ENCODE measurements at regions not wholly inside any gene's neighbourhood (a gene's known extent, or its start where the extent isn't known, plus 50 kb on each side); places are given as distances from the start of the nearest gene placed in this dataset.

DNA sequence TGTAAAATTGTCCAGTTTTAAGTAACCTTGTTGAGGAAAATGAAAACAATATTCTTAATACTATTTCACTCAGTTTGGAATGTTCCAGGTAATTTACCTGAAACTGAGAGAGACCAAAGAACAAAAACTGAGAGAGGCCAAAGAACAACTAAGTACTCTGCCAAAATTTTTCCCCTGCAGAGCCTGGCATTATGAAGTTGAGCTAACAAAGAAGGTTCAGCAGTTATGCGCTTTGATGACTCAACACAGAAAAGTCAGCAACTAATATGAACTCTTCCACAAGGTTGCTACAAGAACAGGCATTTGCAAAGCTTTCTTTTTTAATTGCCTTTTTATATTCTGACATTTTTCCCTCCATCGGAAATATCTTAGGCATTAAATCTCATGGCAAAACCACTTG lies 270.9 kb downstream of the CHRM3 start:
- no peaks in the 10 kb centered on the region for H3K9me3 ChIP-seq
- intact Hi-C loops (cut with DNase I), result no loop called here
- no peak overlapping the region for H3K4me3 ChIP-seq
- no peaks in the 10 kb centered on the region for H3K27me3 ChIP-seq
- no peak for DNase-seq
- no peak overlapping the region for H3K27ac ChIP-seq
- H3K36me3 ChIP-seq, result no peaks in the 10 kb centered on the region
- WGBS, 3 donors, result 78 to 87% (median 79%) methylated on average over 2 of the region's 2 CpGs
- peaks cover 2% of the 10 kb centered on the region for H3K4me1 ChIP-seq (ENCODE audit: insufficient read depth)
- TF ChIP-seq CTCF (IDR thresholded peaks at IDR 0.05) (no peak), POLR2A (IDR thresholded peaks at IDR 0.05) (no peak), EP300 (IDR thresholded peaks at IDR 0.05) (no peak)

DNA sequence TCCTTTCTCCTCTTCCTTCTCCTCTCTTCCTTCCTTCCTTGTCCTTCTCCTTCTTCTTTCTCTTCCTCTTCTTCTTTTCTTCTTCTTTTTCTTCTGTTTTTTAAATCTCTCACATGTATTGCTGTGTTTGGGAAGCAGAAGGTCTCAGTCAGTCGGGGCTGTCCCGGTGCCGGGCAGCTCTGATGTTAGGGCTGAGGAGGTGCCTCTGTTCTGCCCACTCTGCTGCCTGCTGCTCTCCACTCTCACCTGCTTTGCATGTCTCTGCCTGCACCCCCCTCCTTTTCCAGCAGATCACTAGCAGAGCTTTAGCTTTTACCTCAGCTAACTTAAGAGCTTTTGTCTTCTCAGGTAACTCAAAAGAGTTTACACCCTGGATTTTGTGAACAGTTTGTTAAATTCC lies 276.6 kb downstream of the CHRM3 start:
- no peak overlapping the region for H3K27ac ChIP-seq

GRCh38 chr1:239672256-239672655 lies 285.9 kb downstream of the CHRM3 start:
- intact Hi-C loops (cut with DNase I), result no loop called here
- TF ChIP-seq EP300 (IDR thresholded peaks at IDR 0.05) (no peak), CTCF (IDR thresholded peaks at IDR 0.05) (no peak), POLR2A (IDR thresholded peaks at IDR 0.05) (no peak)
- Histone ChIP-seq H3K36me3 (no peaks in the 10 kb centered on the region), H3K4me1 (ENCODE audit: insufficient read depth) (no peaks in the 10 kb centered on the region), H3K4me3 (no peak overlapping the region), H3K27me3 (no peaks in the 10 kb centered on the region), H3K27ac (no peak overlapping the region), H3K9me3 (no peaks in the 10 kb centered on the region)
- 76 to 88% (median 79%) methylated on average over 1 of the region's 1 CpG for WGBS, 3 donors
- no peak for DNase-seq

More for the DNA sequence above, 276.6 kb downstream of the CHRM3 start:
- H3K36me3 ChIP-seq, result no peaks in the 10 kb centered on the region
- intact Hi-C loops (cut with DNase I), result no loop called here
- no peaks in the 10 kb centered on the region for H3K4me1 ChIP-seq (ENCODE audit: insufficient read depth)
- H3K27me3 ChIP-seq, result no peaks in the 10 kb centered on the region
- DNase-seq, result no peak
- WGBS, 3 donors, result 86% methylated on average over 3 of the region's 3 CpGs
- TF ChIP-seq EP300 (IDR thresholded peaks at IDR 0.05), result no peak
- TF ChIP-seq POLR2A (IDR thresholded peaks at IDR 0.05), result no peak
- no peak for TF ChIP-seq CTCF (IDR thresholded peaks at IDR 0.05)
- no peak overlapping the region for H3K4me3 ChIP-seq
- no peaks in the 10 kb centered on the region for H3K9me3 ChIP-seq

- 87 to 90% (median 87%) methylated on average over 2 of the region's 2 CpGs for WGBS, 3 donors
- H3K36me3 ChIP-seq, result no peaks in the 10 kb centered on the region
- no peak overlapping the region for H3K4me3 ChIP-seq
- H3K27ac ChIP-seq, result no peak overlapping the region
- H3K27me3 ChIP-seq, result no peaks in the 10 kb centered on the region
- no peak for TF ChIP-seq CTCF (IDR thresholded peaks at IDR 0.05)
- TF ChIP-seq EP300 (IDR thresholded peaks at IDR 0.05), result no peak
- no peak for TF ChIP-seq POLR2A (IDR thresholded peaks at IDR 0.05)
- H3K9me3 ChIP-seq, result no peaks in the 10 kb centered on the region
- no peak for DNase-seq
- intact Hi-C loops (cut with DNase I), result no loop called here
- no peaks in the 10 kb centered on the region for H3K4me1 ChIP-seq (ENCODE audit: insufficient read depth)
Observed at GRCh38 chr1:239675735-239676134, 289.4 kb downstream of the CHRM3 start.

Measured in ovary (tissue), 7 donors.